Uterus (tissue), 2 donors: ENCODE measurements at regions not wholly inside any gene's neighbourhood (a gene's known extent, or its start where the extent isn't known, plus 50 kb on each side); places are given as distances from the start of the nearest gene placed in this dataset.

Source experiments
- POLR2A ChIP-seq, 2 donors: fragments of 450-650 bp; IDR thresholded peaks; one replicate each; pipeline ENCODE4 v1.6.1; 2016; ENCODE audit warnings: antibody characterized with exemption in 2 of 2, mild to moderate bottlenecking in 1 of 2, moderate library complexity in 1 of 2
- TF ChIP-seq, protein P1 (sequence below), 4 experiments: fragments of 200-600 bp in 2 of 4; fragments of 450-650 bp in 2 of 4; sonication (generic) in 2 of 4; IDR thresholded peaks; one replicate each; pipeline ENCODE4 v1.5.1; 2016 to 2019; ENCODE audit warnings: antibody characterized with exemption in 4 of 4, mild to moderate bottlenecking in 2 of 4, moderate library complexity in 1 of 4

DNA sequence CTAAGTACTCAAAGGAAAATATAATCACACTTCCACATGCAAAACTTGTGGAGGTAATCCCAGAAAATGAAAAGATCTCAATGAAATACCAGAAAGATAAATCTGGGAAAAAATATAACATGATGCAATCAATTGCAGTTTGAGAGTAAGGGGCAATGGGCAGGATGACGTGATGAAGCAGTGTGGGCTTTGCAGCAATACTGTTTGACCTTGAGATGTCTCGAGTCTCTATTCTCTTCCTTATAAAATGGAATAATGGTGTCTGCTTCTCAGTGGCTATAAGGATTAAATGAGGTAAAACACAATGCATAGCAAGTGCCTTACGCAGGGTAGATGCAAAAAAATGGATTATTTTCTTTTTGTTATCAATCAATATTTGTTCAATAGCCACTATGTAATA lies 447.5 kb downstream of the BUD13 start:
- TF ChIP-seq, protein P1, sequence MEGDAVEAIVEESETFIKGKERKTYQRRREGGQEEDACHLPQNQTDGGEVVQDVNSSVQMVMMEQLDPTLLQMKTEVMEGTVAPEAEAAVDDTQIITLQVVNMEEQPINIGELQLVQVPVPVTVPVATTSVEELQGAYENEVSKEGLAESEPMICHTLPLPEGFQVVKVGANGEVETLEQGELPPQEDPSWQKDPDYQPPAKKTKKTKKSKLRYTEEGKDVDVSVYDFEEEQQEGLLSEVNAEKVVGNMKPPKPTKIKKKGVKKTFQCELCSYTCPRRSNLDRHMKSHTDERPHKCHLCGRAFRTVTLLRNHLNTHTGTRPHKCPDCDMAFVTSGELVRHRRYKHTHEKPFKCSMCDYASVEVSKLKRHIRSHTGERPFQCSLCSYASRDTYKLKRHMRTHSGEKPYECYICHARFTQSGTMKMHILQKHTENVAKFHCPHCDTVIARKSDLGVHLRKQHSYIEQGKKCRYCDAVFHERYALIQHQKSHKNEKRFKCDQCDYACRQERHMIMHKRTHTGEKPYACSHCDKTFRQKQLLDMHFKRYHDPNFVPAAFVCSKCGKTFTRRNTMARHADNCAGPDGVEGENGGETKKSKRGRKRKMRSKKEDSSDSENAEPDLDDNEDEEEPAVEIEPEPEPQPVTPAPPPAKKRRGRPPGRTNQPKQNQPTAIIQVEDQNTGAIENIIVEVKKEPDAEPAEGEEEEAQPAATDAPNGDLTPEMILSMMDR (IDR thresholded peaks at IDR 0.05), result no peak
- TF ChIP-seq POLR2A (IDR thresholded peaks at IDR 0.05), result no peak
